HepG2 (cell line): ENCODE measurements at regions not wholly inside any gene's neighbourhood (a gene's known extent, or its start where the extent isn't known, plus 50 kb on each side); places are given as distances from the start of the nearest gene placed in this dataset.

Experiments used
- ATF7-NPFF ChIP-seq: sonication (generic); formaldehyde crosslinking; IDR thresholded peaks from 2 replicates; pipeline ENCODE4 v1.8.1; 2023; ENCODE audit warnings: mild to moderate bottlenecking, low read depth, missing genetic modification reagents, moderate library complexity
- IRF1 ChIP-seq: sonication (generic); formaldehyde crosslinking; IDR thresholded peaks from 2 replicates; pipeline ENCODE4 v1.4.0; 2020; ENCODE audit warnings: low read depth, mild to moderate bottlenecking, missing genetic modification reagents
- IRX3 ChIP-seq: sonication (generic); formaldehyde crosslinking; IDR thresholded peaks from 2 replicates; pipeline ENCODE4 v1.8.1; 2023; ENCODE audit warnings: mild to moderate bottlenecking, low read depth, missing genetic modification reagents, borderline replicate concordance
- MAZ ChIP-seq, 2 experiments: sonication (generic) in 1 of 2; formaldehyde crosslinking in 1 of 2; IDR thresholded peaks; 2 replicates each; pipeline versions ENCODE4 v1.5.0 to v1.6.1; 2012 to 2020; ENCODE audit warnings: low read depth in 2 of 2, mild to moderate bottlenecking in 2 of 2, borderline replicate concordance in 1 of 2, improper control_type of control experiment in 1 of 2, low read length in 1 of 2, missing genetic modification reagents in 1 of 2, moderate library complexity in 1 of 2
- MIER2 ChIP-seq: IDR thresholded peaks from 2 replicates; pipeline ENCODE4 v1.6.1; 2016; ENCODE audit warnings: missing biosample characterization, missing genetic modification reagents
- PPARG ChIP-seq: conservative IDR thresholded peaks from 2 replicates; pipeline ENCODE4 v1.6.1; 2016; ENCODE audit warnings: missing biosample characterization, missing genetic modification reagents
- SRY ChIP-seq: sonication (generic); formaldehyde crosslinking; IDR thresholded peaks from 2 replicates; pipeline ENCODE4 v1.8.0; 2022; ENCODE audit warnings: mild to moderate bottlenecking, missing genetic modification reagents
- TARDBP ChIP-seq: sonication (generic); formaldehyde crosslinking; IDR thresholded peaks from 2 replicates; pipeline ENCODE4 v1.8.0; 2022; ENCODE audit warnings: mild to moderate bottlenecking, missing genetic modification reagents
- TGIF2 ChIP-seq: IDR thresholded peaks from 2 replicates; pipeline ENCODE4 v1.6.1; 2016; ENCODE audit warnings: control low read depth, missing compliant biosample characterization
- THAP9 ChIP-seq: sonication (generic); formaldehyde crosslinking; IDR thresholded peaks from 2 replicates; pipeline ENCODE4; 2020; ENCODE audit warnings: missing genetic modification reagents, mild to moderate bottlenecking, borderline replicate concordance
- YEATS4 ChIP-seq: sonication (generic); formaldehyde crosslinking; IDR thresholded peaks from 2 replicates; pipeline ENCODE4 v1.4.0; 2020; ENCODE audit warnings: missing genetic modification reagents, borderline replicate concordance
- ZGPAT ChIP-seq: IDR thresholded peaks from 2 replicates; pipeline ENCODE4 v1.6.1; 2016; ENCODE audit warnings: mild to moderate bottlenecking
- ZIK1 ChIP-seq: sonication (generic); formaldehyde crosslinking; IDR thresholded peaks from 2 replicates; pipeline ENCODE4 v1.5.0; 2020; ENCODE audit warnings: mild to moderate bottlenecking, low read depth, missing genetic modification reagents, borderline replicate concordance
- ZNF362 ChIP-seq: sonication (generic); formaldehyde crosslinking; IDR thresholded peaks from 2 replicates; pipeline ENCODE4 v1.4.0; 2020; ENCODE audit warnings: missing genetic modification reagents, mild to moderate bottlenecking, borderline replicate concordance
- ZNF556 ChIP-seq: sonication (generic); formaldehyde crosslinking; IDR thresholded peaks from 2 replicates; pipeline ENCODE4 v1.4.0; 2020; ENCODE audit warnings: mild to moderate bottlenecking, missing genetic modification reagents, borderline replicate concordance
- ZNF574 ChIP-seq: sonication (generic); formaldehyde crosslinking; IDR thresholded peaks from 2 replicates; pipeline ENCODE4 v1.4.0; 2020; ENCODE audit warnings: missing genetic modification reagents
- ZNF766 ChIP-seq: sonication (generic); formaldehyde crosslinking; IDR thresholded peaks from 2 replicates; pipeline ENCODE4 v1.5.0; 2020; ENCODE audit warnings: missing genetic modification reagents, borderline replicate concordance
- ZNF788 ChIP-seq: sonication (generic); formaldehyde crosslinking; IDR thresholded peaks from 2 replicates; pipeline ENCODE4 v1.5.0; 2020; ENCODE audit warnings: mild to moderate bottlenecking, missing genetic modification reagents, borderline replicate concordance

- TF ChIP-seq ZGPAT (CRISPR knock-in tag) (no peak; the same call in 1 of the 2 replicates), ATF7-NPFF (CRISPR knock-in tag) (no peak), TGIF2 (CRISPR knock-in tag) (no peak), ZNF362 (peak; percentile 24; the same call in 1 of the 2 replicates), SRY (CRISPR knock-in tag) (no peak), MIER2 (0 out of 2 replicates have a peak, but pooled peaks have one; percentile 33), TARDBP (CRISPR knock-in tag) (peak; percentile 64; the same call in 1 of the 2 replicates), IRF1 (CRISPR knock-in tag) (no peak), THAP9 (CRISPR knock-in tag) (peak; percentile 44; the same call in 1 of the 2 replicates), MAZ (IDR thresholded peaks at IDR 0.05; ENCODE audit: borderline replicate concordance, low read depth, low read length) (no peak), MAZ (CRISPR knock-in tag; IDR thresholded peaks at IDR 0.05; ENCODE audit: low read depth) (peak; percentile 27; the same call in 1 of the 2 replicates), ZIK1 (CRISPR knock-in tag) (no peak), YEATS4 (CRISPR knock-in tag) (peak; percentile 43; the same call in 1 of the 2 replicates), PPARG (CRISPR knock-in tag) (peak; percentile 61; the same call in 1 of the 2 replicates), ZNF788 (CRISPR knock-in tag) (peak; percentile 46; the same call in 1 of the 2 replicates), ZNF556 (CRISPR knock-in tag) (peak; percentile 47; the same call in 1 of the 2 replicates), ZNF574 (CRISPR knock-in tag) (peak; percentile 73), IRX3 (CRISPR knock-in tag) (no peak), ZNF766 (CRISPR knock-in tag) (0 out of 2 replicates have a peak, but pooled peaks have one; percentile 64)
Observed at GRCh38 chr16:87246269-87247065, 70.7 kb downstream of the C16orf95 start (continued).
